ENCODE measurements at regions not wholly inside any gene's neighbourhood (a gene's known extent, or its start where the extent isn't known, plus 50 kb on each side); places are given as distances from the start of the nearest gene placed in this dataset.
A peak's percentile ranks its signal among the peaks of the same experiment; 100 is the strongest.

- ChIA-PET POLR2A (no interaction called here), CTCF (no interaction called here)
- Histone ChIP-seq H3K9me3 (ENCODE audit: control insufficient read depth, insufficient read depth, low read length) (peaks cover under 1% of the 10 kb centered on the region; the same call in 1 of the 2 replicates), H3K27ac (ENCODE audit: low read depth, low read length) (no peak overlapping the region), H3K4me3 (ENCODE audit: low read depth, low read length) (no peak overlapping the region), H3K27me3 (ENCODE audit: control insufficient read depth, insufficient read depth, low read length) (no peaks in the 10 kb centered on the region)
- DNase-seq (ENCODE audit: low read depth, low spot score): no peak
- no peak for TF ChIP-seq CTCF (IDR thresholded peaks at IDR 0.05; ENCODE audit: low read depth, low read length)
Observed at GRCh38 chr16:80147026-80147655, 393.7 kb upstream of the DYNLRB2 start.

DNA sequence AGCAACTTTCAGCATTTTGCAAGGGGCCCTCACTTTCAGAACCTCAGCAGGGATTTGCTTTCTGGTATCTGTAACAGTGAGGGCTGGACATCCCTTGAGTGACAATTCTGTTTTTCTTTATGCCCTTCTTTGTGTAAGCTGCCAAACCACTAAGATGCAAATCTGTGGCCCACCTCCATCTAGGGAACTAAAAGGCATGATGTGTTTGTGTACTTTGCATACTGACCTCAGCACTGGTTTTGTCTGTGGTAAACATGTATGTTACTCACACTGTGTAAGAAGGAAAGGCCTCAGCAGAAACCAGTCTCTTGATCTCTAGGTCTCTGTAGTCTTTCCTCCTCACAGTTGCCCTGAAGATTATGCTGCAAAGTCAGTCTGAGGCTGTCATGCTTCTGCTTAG is 396.6 kb upstream of the DYNLRB2 start:
- ChIA-PET CTCF (no interaction called here), POLR2A (no interaction called here)
- no peak for TF ChIP-seq CTCF (IDR thresholded peaks at IDR 0.05; ENCODE audit: low read depth, low read length)
- H3K4me3 ChIP-seq (ENCODE audit: low read depth, low read length): no peak overlapping the region
- DNase-seq (ENCODE audit: low read depth, low spot score): peak; percentile 47
- H3K27me3 ChIP-seq (ENCODE audit: control insufficient read depth, insufficient read depth, low read length): no peaks in the 10 kb centered on the region
- H3K9me3 ChIP-seq (ENCODE audit: control insufficient read depth, insufficient read depth, low read length): peaks cover 8% of the 10 kb centered on the region
- H3K27ac ChIP-seq (ENCODE audit: low read depth, low read length): no peak overlapping the region

DNA sequence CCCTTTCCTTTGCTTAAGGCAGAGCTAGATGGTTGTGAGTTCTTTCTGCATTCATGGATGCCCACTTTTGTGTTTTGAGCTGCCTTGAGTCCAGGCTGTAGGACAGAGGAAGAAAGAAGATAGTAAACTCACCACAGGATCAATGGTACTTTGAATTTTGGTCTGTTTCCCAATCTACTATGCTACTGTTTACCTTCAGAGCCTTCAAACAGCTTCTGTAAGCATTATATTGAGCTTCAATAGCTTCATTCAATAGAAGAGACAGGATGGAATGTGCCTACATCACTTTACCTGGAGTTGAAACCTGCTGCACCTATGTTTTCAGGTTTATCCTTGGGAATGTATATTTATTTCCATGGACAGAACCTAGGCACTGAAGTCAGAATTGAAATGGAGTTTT is 397.9 kb upstream of the DYNLRB2 start:
- TF ChIP-seq CTCF (IDR thresholded peaks at IDR 0.05; ENCODE audit: low read depth, low read length): no peak
- H3K27me3 ChIP-seq (ENCODE audit: control insufficient read depth, insufficient read depth, low read length): no peaks in the 10 kb centered on the region
- ChIA-PET CTCF (no interaction called here), POLR2A (no interaction called here)
- H3K9me3 ChIP-seq (ENCODE audit: control insufficient read depth, insufficient read depth, low read length): peaks cover 8% of the 10 kb centered on the region
- H3K27ac ChIP-seq (ENCODE audit: low read depth, low read length): no peak overlapping the region
- no peak for DNase-seq (ENCODE audit: low read depth, low spot score)
- no peak overlapping the region for H3K4me3 ChIP-seq (ENCODE audit: low read depth, low read length)

GRCh38 chr16:80142281-80142680 is 398.5 kb upstream of the DYNLRB2 start:
- ChIA-PET POLR2A (no interaction called here), CTCF (no interaction called here)
- TF ChIP-seq CTCF (IDR thresholded peaks at IDR 0.05; ENCODE audit: low read depth, low read length): no peak
- Histone ChIP-seq H3K4me3 (ENCODE audit: low read depth, low read length) (no peak overlapping the region), H3K9me3 (ENCODE audit: control insufficient read depth, insufficient read depth, low read length) (peaks cover 8% of the 10 kb centered on the region), H3K27ac (ENCODE audit: low read depth, low read length) (no peak overlapping the region), H3K27me3 (ENCODE audit: control insufficient read depth, insufficient read depth, low read length) (no peaks in the 10 kb centered on the region)
- no peak for DNase-seq (ENCODE audit: low read depth, low spot score)

GRCh38 chr16:80129791-80130190 is 411.0 kb upstream of the DYNLRB2 start:
- TF ChIP-seq CTCF (IDR thresholded peaks at IDR 0.05; ENCODE audit: low read depth, low read length): no peak
- H3K4me3 ChIP-seq (ENCODE audit: low read depth, low read length): no peak overlapping the region
- POLR2A ChIA-PET: no interaction called here
- no peak overlapping the region for H3K27ac ChIP-seq (ENCODE audit: low read depth, low read length)
- H3K27me3 ChIP-seq (ENCODE audit: control insufficient read depth, insufficient read depth, low read length): peaks cover 5% of the 10 kb centered on the region
- no peak for DNase-seq (ENCODE audit: low read depth, low spot score)
- CTCF ChIA-PET: no interaction called here
- no peaks in the 10 kb centered on the region for H3K9me3 ChIP-seq (ENCODE audit: control insufficient read depth, insufficient read depth, low read length)
